Fibroblast of pulmonary artery (primary cell): ENCODE measurements at regions not wholly inside any gene's neighbourhood (a gene's known extent, or its start where the extent isn't known, plus 50 kb on each side); places are given as distances from the start of the nearest gene placed in this dataset.

ENCODE experiments used
- DNase-seq: peaks from one replicate; pipeline ENCODE4 v3.0.0-alpha.2; 2010; ENCODE audit warnings: low read depth
- H3K4me3 ChIP-seq: replicated peaks from 2 replicates; pipeline ENCODE4 v1.5.1; 2011; ENCODE audit warnings: low read depth, mild to moderate bottlenecking, control low read depth, low read length, moderate library complexity
- CTCF ChIP-seq: IDR thresholded peaks from 2 replicates; pipeline ENCODE4 v1.5.1; 2011; ENCODE audit warnings: mild to moderate bottlenecking, control low read depth, low read length, inconsistent platforms; ENCODE audit errors: missing control alignments

- TF ChIP-seq CTCF = no peak
- DNase-seq = no peak
- H3K4me3 ChIP-seq = no peak overlapping the region
These were observed 50.3 kb upstream of the MACC1 start for GRCh38 chr7:20267482-20267881.

- DNase-seq = peak; percentile 30
- TF ChIP-seq CTCF = no peak
- H3K4me3 ChIP-seq = no peak overlapping the region
These were observed 51.6 kb upstream of the MACC1 start for GRCh38 chr7:20268824-20269223.

- no peak for TF ChIP-seq CTCF
- peak; percentile 79 for DNase-seq
- H3K4me3 ChIP-seq = no peak overlapping the region
These were observed 52.5 kb upstream of the MACC1 start for GRCh38 chr7:20269726-20270125.

- H3K4me3 ChIP-seq = no peak overlapping the region
- no peak for DNase-seq
- no peak for TF ChIP-seq CTCF
These were observed 53.2 kb upstream of the MACC1 start for GRCh38 chr7:20270371-20270770.

- no peak overlapping the region for H3K4me3 ChIP-seq
- DNase-seq = no peak
- no peak for TF ChIP-seq CTCF
These were observed 53.7 kb upstream of the MACC1 start for GRCh38 chr7:20270867-20271266.

GRCh38 chr7:20275637-20276036 lies 55.1 kb upstream of the ITGB8 start:
- H3K4me3 ChIP-seq = no peak overlapping the region
- no peak for TF ChIP-seq CTCF
- DNase-seq = no peak

GRCh38 chr7:20276705-20277472 lies 53.8 kb upstream of the ITGB8 start:
- no peak for TF ChIP-seq CTCF
- no peak overlapping the region for H3K4me3 ChIP-seq
- DNase-seq = no peak
